Dendritic cell treated with granulocyte-macrophage colony-stimulating factor and Interleukin-4, amounts not matched to agents 40 ng/mL and 50 ng/mL, for 4 days (primary cell): ENCODE measurements at regions not wholly inside any gene's neighbourhood (a gene's known extent, or its start where the extent isn't known, plus 50 kb on each side); places are given as distances from the start of the nearest gene placed in this dataset.

ENCODE experiments used
- H3K27ac Mint-ChIP-seq: one replicate; pipeline ENCODE4 v1.8.0; 2022; ENCODE audit warnings: mild to moderate bottlenecking, mixed read lengths
- H3K27me3 Mint-ChIP-seq: one replicate; pipeline ENCODE4 v1.8.0; 2022; ENCODE audit warnings: mild to moderate bottlenecking, mixed read lengths
- H3K36me3 Mint-ChIP-seq: one replicate; pipeline ENCODE4 v1.8.0; 2022; ENCODE audit warnings: low read depth, mixed read lengths
- H3K4me1 Mint-ChIP-seq: one replicate; pipeline ENCODE4 v1.8.0; 2022; ENCODE audit warnings: low read depth, mixed read lengths
- H3K4me3 Mint-ChIP-seq: one replicate; pipeline ENCODE4 v1.8.0; 2022; ENCODE audit warnings: mild to moderate bottlenecking, moderate library complexity, mixed read lengths
- H3K9me3 Mint-ChIP-seq: one replicate; pipeline ENCODE4 v1.8.0; 2022; ENCODE audit warnings: mixed read lengths
- intact Hi-C: fragments of 100-400 bp; cut with micrococcal nuclease; formaldehyde crosslinking; loops from one replicate; pipeline ENCODE4 v1.15.0; 2022

DNA sequence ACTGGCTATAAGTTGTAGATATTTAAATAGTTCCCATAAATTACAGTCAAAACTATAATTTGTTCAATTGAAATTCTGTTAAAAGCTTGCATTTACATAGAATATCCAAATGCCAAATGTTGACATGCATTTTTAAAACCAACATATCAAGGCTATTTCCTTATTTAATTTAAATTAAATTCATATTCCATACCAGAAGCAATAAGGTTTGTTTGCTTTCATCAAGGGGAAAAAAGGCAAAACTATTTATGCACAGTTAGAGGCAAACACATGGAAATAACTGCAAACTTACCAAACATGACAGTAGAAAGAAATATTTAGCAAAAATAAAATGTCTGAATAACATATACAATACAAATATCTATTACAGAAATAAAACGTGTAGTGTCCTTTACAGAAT, 1581.2 kb upstream of the TENM4 start:
- Mint-ChIP-seq H3K27me3 (no peaks in the 10 kb centered on the region), H3K27ac (no peak overlapping the region), H3K36me3 (no peaks in the 10 kb centered on the region), H3K4me3 (no peak overlapping the region), H3K9me3 (no peaks in the 10 kb centered on the region), H3K4me1 (no peaks in the 10 kb centered on the region)
- intact Hi-C loops: no loop called here

DNA sequence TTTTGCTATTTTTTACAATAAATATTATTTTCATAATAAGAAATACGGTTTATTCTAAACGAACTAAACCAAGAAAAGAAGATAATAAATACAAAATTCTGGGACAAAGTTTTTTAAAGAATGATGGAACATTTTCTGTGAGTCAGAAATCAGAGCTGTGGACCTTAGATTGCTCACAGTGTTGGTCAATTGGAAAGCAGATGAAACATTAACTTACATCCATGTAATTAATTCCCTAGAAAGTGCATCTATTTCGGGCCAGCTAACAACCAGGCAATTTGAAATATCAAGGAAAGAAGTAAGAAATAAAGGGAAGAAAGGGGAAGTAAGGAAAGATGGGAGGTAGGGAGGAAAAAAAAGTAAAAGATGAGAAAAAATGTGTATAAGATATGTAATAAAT, 1569.8 kb upstream of the TENM4 start:
- Mint-ChIP-seq H3K9me3 (no peaks in the 10 kb centered on the region), H3K27me3 (no peaks in the 10 kb centered on the region), H3K4me3 (no peak overlapping the region), H3K36me3 (no peaks in the 10 kb centered on the region), H3K4me1 (no peaks in the 10 kb centered on the region), H3K27ac (no peak overlapping the region)
- intact Hi-C loops: no loop called here

DNA sequence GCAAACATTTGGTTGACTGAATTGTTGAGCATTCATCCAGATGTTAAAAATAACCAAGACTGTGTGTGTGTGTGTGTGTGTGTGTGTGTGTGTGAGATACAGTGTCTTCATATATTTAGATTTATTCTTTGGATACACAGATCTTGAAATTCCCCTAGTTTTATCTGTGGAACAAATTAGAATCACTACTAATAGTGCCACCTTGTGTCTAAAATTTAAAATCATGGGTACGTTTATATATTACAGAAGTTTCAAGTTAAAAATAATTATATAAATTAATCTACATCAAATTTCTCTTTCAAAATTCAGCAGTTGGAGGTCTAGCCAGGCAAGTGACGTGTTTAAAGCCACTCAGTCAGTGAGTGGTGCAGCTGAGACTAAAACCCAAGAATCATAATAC, 1566.2 kb upstream of the TENM4 start:
- H3K4me3 Mint-ChIP-seq: no peak overlapping the region
- no peak overlapping the region for H3K27ac Mint-ChIP-seq
- no peaks in the 10 kb centered on the region for H3K9me3 Mint-ChIP-seq
- no peaks in the 10 kb centered on the region for H3K36me3 Mint-ChIP-seq
- intact Hi-C loops: no loop called here
- H3K27me3 Mint-ChIP-seq: no peaks in the 10 kb centered on the region
- H3K4me1 Mint-ChIP-seq: no peaks in the 10 kb centered on the region

DNA sequence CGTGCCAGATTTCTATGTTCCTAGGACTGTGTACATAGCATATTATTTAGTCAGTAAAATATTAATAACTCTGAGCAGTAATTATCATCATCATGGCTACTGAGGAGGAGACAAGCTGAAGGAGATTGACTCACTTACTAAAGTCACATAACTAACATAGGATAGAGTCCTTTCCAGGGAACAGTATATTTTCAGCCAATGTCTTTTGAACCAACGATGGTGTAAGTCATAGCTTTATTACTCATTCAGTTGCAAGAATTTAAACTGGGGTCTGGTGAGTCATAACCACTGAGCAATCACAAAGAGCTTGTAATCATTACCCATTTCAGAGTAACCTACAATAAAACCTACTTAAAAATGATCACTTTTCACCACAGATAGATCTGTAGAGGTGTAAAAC, 1564.8 kb upstream of the TENM4 start:
- Mint-ChIP-seq H3K36me3 (no peaks in the 10 kb centered on the region), H3K27me3 (no peaks in the 10 kb centered on the region), H3K9me3 (no peaks in the 10 kb centered on the region), H3K4me3 (no peak overlapping the region), H3K4me1 (no peaks in the 10 kb centered on the region), H3K27ac (no peak overlapping the region)
- intact Hi-C loops: no loop called here

DNA sequence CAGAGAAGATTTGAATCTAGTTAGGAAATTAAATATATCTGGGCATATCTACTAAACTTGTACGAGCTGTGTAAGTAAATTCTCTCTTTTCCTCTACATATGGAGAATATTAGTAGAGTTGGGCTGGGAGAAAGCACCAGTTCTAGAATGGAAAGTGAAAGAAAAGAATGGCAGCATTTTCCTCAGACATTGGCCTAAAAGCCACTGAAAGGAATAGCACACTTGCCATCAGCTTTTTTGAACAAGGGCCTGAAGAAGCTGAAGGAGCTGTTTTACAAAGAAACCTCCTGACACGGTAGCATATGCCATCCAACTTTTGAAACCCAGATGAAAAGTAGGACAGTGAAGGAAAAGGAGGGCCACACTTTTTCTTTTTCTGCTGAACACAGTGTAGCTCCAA, 1563.7 kb upstream of the TENM4 start:
- intact Hi-C loops: no loop called here

DNA sequence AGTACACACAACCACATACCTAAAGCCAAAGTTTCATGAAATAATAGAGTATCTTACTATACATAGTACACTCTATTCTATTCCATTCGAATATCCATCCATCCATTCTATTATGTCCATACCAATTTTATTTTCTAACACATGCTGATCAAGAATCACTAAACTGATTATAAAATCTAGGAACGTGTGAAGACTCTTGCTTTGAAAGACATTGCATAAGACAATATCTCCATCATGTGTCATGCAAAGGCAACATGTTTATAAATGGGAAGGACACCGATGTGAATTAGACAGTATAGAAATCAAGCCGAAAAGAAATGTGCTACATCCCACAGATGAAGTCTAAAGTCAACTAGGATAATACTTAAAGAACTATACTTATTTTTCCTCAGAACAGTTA, 1561.5 kb upstream of the TENM4 start:
- no peaks in the 10 kb centered on the region for H3K36me3 Mint-ChIP-seq
- H3K4me1 Mint-ChIP-seq: no peaks in the 10 kb centered on the region
- no peaks in the 10 kb centered on the region for H3K27me3 Mint-ChIP-seq
- no peaks in the 10 kb centered on the region for H3K9me3 Mint-ChIP-seq
- H3K4me3 Mint-ChIP-seq: no peak overlapping the region
- intact Hi-C loops: no loop called here
- no peak overlapping the region for H3K27ac Mint-ChIP-seq

More for the DNA sequence above, 1563.7 kb upstream of the TENM4 start:
- Mint-ChIP-seq H3K4me3 (no peak overlapping the region), H3K36me3 (no peaks in the 10 kb centered on the region), H3K27ac (no peak overlapping the region), H3K27me3 (no peaks in the 10 kb centered on the region), H3K9me3 (no peaks in the 10 kb centered on the region), H3K4me1 (no peaks in the 10 kb centered on the region)

DNA sequence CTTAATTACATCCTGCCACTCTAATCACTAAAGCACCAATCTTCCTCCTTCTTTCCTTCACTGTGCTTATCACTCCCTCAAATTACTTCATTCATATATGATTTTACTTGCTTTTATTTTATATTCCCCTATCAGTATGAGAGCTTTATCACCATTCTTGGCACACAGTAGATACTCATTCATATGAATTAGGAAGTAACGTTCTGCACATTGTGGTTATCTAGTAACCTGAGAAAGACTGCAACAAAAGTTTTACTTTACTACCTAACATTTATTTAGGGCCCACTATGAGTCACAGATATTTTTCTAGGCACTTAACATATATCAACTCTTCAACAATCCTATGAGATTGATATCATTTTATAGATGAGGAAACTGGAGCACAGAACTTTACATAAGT, 1559.9 kb upstream of the TENM4 start:
- Mint-ChIP-seq H3K9me3 (no peaks in the 10 kb centered on the region), H3K36me3 (no peaks in the 10 kb centered on the region), H3K4me1 (no peaks in the 10 kb centered on the region), H3K27ac (no peak overlapping the region), H3K4me3 (no peak overlapping the region), H3K27me3 (no peaks in the 10 kb centered on the region)
- intact Hi-C loops: no loop called here

DNA sequence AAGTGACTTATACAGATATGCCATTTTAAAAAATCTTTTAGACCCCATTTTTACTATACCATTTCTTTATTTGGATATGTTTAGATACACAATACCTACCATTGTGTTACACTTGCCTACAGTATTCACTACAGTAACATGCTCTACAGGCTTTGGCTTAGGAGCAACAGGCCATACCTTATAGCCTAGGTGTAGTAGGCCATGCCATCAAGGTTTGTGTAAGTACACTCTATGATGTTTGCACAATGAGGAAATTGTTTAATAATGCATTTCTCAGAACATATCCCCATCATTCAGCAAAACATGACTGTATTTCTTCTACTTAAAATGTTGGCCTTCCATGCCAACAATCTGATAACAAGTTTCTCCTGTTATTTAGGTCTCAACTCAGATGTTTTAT, 1559.5 kb upstream of the TENM4 start:
- Mint-ChIP-seq H3K4me1 (no peaks in the 10 kb centered on the region), H3K27me3 (no peaks in the 10 kb centered on the region), H3K27ac (no peak overlapping the region), H3K9me3 (no peaks in the 10 kb centered on the region), H3K4me3 (no peak overlapping the region), H3K36me3 (no peaks in the 10 kb centered on the region)
- intact Hi-C loops: no loop called here

DNA sequence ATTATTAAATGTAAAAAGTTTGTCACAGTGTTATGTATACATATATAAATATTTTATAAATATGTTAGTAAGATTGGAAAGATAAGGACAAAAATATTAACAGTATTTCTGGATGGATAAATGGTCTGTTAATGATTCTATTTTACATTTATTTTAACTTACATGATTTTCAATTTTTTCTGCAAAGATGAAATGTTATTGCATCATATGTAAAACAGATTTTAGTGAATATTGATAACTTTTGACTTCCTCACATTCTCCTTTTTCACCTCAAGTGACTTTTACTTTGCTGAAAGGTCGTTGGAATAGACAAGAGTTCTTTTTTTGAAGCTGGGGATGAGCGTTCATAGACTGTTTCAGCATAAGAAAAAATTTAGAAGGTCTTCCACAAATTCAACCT, 1554.7 kb upstream of the TENM4 start:
- Mint-ChIP-seq H3K4me1 (no peaks in the 10 kb centered on the region), H3K36me3 (no peaks in the 10 kb centered on the region), H3K4me3 (no peak overlapping the region), H3K27me3 (no peaks in the 10 kb centered on the region), H3K9me3 (peaks cover 5% of the 10 kb centered on the region), H3K27ac (no peak overlapping the region)
- intact Hi-C loops: no loop called here

DNA sequence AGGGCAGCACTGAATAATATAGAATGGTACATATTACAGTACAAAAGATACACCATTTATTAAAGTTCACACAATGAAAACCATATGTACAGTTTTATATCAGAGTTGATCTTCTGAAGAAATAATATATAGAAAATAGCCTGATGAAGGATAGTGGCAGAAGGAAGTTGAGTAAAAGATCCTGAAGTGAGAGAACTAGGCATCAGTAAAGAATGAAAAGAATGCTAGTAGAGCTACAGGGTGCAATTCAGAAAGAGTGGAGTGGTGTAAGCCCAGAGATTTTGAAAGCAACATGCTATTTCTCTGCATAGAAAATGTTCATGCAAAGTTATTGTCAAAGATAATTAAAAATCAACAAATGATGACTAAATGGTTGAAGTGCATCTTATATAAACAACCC, 1552.7 kb upstream of the TENM4 start:
- Mint-ChIP-seq H3K27me3 (no peaks in the 10 kb centered on the region), H3K36me3 (no peaks in the 10 kb centered on the region), H3K4me3 (no peak overlapping the region), H3K27ac (no peak overlapping the region), H3K4me1 (no peaks in the 10 kb centered on the region), H3K9me3 (peaks cover 8% of the 10 kb centered on the region)
- intact Hi-C loops: no loop called here

DNA sequence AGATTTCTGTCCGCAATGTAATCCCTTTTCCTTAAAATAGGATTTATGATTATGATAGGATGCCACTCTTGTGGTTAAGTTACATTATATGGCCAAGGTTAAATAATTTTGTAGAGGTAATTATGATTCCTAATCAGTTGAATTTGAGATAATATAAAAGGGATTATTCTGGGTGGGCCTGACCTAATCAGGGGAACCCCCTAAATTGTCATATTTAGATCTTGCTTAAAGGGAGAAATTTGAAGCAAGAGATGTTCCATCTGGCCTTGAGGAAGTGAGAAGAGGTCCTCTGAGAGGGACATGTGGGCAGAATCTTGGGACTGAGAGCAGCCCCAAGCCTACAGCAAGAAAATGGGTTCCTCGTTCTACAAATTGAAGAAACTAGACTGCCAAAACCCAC, 1550.1 kb upstream of the TENM4 start:
- intact Hi-C loops: no loop called here
- Mint-ChIP-seq H3K4me3 (no peak overlapping the region), H3K9me3 (peaks cover 8% of the 10 kb centered on the region), H3K27me3 (no peaks in the 10 kb centered on the region), H3K27ac (no peak overlapping the region), H3K36me3 (no peaks in the 10 kb centered on the region), H3K4me1 (no peaks in the 10 kb centered on the region)

DNA sequence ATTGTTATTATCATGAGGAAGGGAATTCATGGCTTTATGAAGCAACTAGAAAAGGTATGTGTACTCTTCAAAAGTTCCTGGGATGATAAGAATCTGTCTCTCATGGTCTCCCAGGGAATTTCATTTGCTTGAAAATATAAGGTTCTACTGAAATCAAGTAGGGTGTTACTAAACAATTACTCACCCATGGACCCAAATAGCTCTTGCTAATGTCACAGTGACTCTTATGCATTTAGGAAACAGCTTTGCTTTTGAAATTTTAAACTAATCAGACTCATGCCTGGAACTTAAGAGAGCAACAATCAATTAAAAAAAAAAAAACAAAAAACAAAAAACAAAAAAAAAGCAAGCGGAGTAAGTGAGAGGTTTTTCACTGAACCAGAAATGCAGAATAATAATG, 1546.3 kb upstream of the TENM4 start:
- Mint-ChIP-seq H3K4me3 (no peak overlapping the region), H3K36me3 (no peaks in the 10 kb centered on the region), H3K4me1 (no peaks in the 10 kb centered on the region), H3K27ac (no peak overlapping the region), H3K27me3 (no peaks in the 10 kb centered on the region), H3K9me3 (peaks cover 8% of the 10 kb centered on the region)
- intact Hi-C loops: no loop called here

DNA sequence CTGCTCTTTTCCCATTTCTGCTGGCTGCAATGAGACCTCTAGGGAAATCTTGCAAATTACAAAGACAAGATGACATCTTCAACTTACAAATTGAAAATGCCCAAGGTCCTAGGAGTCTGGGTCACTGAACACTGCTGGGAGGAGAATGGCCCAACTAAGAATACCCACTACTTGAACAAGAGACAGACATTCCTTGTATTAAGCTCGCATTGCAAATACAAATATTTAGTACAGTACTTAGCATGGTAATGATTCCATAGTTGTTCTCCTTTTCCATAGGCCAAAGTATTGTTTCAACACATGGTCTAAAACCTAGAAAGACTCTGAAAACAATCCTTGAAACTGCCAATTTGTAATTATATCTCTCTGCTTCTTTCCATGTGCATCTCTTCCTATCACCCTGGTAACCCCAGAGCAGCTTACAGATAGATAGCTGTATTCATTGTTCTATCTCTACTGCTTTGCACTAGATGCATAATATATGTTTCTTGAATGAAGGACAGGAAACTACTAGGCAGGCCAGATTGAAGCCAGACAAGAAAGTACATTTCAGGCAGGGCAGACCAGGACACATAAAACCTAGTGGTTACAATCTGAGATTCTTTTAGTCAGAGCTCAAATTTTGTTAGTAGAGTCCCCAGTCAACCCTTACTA, 1545.7 kb upstream of the TENM4 start:
- no peak overlapping the region for H3K4me3 Mint-ChIP-seq
- H3K9me3 Mint-ChIP-seq: peaks cover 8% of the 10 kb centered on the region
- no peaks in the 10 kb centered on the region for H3K36me3 Mint-ChIP-seq
- intact Hi-C loops: no loop called here
- H3K4me1 Mint-ChIP-seq: no peaks in the 10 kb centered on the region
- H3K27me3 Mint-ChIP-seq: no peaks in the 10 kb centered on the region
- no peak overlapping the region for H3K27ac Mint-ChIP-seq

DNA sequence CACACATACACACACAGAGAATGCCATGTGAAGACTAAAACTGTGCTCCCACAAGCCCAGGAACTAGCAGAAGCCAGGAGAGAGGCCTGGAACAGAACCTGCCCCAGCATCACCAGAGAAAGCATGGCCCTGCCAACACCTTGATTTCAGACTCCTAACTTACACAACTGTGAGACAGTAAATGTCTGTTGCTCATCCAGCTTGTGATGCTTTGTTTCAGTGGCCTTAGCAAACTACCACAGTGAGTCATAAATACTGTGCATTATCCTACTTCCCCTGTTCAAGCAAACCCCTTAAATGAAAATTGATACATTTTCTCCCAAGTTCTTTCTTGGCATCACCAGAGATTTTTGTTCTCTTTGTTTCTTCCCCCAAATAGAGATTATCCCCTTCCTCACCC, 1539.4 kb upstream of the TENM4 start:
- Mint-ChIP-seq H3K4me3 (no peak overlapping the region), H3K36me3 (no peaks in the 10 kb centered on the region), H3K27me3 (no peaks in the 10 kb centered on the region), H3K9me3 (no peaks in the 10 kb centered on the region), H3K27ac (no peak overlapping the region), H3K4me1 (no peaks in the 10 kb centered on the region)
- intact Hi-C loops: no loop called here

DNA sequence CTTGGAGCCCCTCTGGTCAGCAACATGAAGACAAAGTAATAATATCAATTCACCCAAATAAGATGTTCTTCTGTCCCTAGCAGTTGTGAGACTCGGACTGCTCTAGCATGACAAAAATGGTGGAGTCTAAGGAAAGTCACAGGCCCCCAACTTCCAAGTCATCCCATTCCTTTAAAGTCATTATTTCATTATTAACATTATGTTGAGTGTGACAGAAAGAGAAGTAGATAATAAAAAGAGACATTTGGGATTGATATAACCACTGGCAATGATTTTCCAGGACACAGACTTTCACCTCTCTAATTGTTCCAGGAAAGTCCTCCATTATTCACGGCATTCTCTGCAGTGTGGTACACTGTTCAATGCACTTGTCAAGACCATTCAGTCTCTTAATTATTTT, 1533.0 kb upstream of the TENM4 start:
- intact Hi-C loops: no loop called here
- Mint-ChIP-seq H3K4me3 (no peak overlapping the region), H3K27me3 (no peaks in the 10 kb centered on the region)

More for the DNA sequence above, 1533.0 kb upstream of the TENM4 start:
- H3K9me3 Mint-ChIP-seq: no peaks in the 10 kb centered on the region
- H3K4me1 Mint-ChIP-seq: no peaks in the 10 kb centered on the region
- H3K36me3 Mint-ChIP-seq: no peaks in the 10 kb centered on the region
- no peak overlapping the region for H3K27ac Mint-ChIP-seq
